HG03457 (cell line): ENCODE measurements at regions not wholly inside any gene's neighbourhood (a gene's known extent, or its start where the extent isn't known, plus 50 kb on each side); places are given as distances from the start of the nearest gene placed in this dataset.

ENCODE experiments used
- ATAC-seq: cut with Tn5 transposase; IDR thresholded peaks from one replicate; pipeline ENCODE4 v1.9.1; 2021; ENCODE audit warnings: moderate number of reproducible peaks; ENCODE audit not compliant: unreplicated experiment

DNA sequence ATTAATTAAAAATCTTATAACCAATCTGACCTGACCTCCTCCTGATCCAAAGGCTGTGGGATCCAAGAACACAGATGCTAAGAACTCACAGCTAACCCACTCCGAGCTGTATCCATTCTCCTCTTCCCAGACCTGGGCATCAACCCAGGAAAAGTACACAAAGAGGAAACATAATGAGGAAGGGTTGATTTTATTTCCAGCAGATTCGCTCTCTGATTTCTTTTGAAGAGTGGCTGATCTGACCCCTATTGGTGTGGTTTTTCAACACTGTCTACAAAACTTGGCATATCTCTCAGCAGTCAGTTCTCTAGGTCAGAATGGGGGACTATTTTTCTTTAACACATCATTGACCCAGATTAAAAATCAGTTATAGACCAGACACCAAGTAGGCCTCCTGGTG lies 201.9 kb upstream of the UBASH3B start:
- ATAC-seq, result no peak

DNA sequence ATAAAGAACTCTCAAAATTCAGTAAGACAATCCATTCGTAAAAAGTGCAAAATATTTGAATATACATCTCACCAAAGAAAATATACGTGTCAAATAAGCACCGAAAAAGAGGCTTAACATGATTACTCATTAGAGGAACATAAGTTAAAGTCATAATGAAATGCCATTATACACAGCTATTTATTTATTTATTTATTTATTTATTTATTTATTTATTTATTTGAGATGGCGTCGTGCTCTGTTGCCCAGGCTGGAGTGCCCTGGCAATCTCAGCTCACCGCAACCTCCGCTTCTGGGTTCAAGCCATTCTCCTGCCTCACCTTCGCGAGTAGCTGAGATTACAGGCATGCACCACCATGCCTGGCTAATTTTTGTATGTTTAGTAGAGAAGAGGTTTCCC lies 203.6 kb upstream of the UBASH3B start:
- ATAC-seq, result no peak

- ATAC-seq, result no peak
Measured at GRCh38 chr11:122441666-122442035, 213.9 kb upstream of the UBASH3B start.

DNA sequence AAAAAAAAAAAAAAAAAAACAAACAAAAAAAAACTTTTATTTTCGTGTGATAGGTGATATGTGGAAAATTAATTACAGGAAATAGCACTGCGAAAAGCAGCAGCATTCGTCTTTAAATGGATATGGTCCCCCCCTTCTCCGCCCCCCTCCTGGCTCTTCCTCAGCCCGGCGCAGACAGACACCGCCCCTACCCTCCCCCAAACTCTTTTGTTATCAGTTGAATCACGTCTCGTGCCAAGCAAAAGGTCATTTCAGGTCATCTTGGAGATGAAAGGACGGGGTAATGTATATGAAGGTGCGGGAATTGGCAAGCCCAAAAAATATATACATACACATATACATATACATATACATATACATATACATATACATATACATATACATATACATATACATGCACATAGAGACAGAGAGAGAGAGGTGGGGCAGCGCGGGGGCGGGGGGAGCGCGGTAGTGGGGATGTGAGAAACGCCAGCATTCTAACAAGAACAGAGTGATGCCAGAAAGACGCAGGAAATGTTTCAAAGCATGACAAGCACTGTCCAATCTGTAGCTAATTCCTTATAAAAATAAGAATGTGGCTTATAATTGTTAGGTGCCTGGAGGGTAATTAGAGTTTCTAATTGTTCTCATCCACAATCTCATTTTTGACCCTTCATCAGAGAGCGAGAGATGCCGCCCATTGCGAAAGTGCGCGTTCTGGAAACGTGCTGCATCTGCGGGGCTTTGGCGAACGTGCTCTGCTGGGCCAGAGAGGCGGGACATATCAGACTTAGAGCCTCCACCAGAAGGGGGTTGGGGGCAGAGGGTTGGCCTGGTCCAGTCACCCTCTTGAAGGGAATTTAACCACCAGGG lies 214.5 kb upstream of the UBASH3B start:
- no peak for ATAC-seq

- no peak for ATAC-seq
Measured at GRCh38 chr11:122439866-122440810, 215.4 kb upstream of the UBASH3B start.

- no peak for ATAC-seq
Measured at GRCh38 chr11:122436188-122436555, 219.3 kb upstream of the UBASH3B start.

- no peak for ATAC-seq
Measured at GRCh38 chr11:122435540-122436187, 219.9 kb upstream of the UBASH3B start.

GRCh38 chr11:122434786-122435185 lies 220.7 kb upstream of the UBASH3B start:
- ATAC-seq, result no peak

GRCh38 chr11:122430490-122430889 lies 225.0 kb upstream of the UBASH3B start:
- no peak for ATAC-seq

DNA sequence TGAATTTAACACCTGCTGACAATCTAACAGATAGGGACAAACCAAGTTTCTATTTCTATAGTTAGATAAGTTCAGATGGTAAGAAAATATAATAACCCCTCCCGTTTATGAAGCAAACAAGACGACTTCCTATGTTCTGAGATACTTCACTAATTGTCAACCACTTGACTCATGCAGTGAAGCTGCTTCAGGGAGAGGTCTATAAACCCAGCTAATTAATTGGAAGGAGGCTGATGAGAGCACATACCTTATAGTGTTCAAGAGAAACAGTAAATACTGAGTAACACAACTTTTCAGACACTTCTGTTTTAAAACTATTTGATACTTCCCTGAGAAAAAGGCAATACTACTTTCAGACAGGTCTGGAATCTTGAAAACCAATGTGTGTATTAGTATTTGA lies 229.4 kb upstream of the UBASH3B start:
- no peak for ATAC-seq

DNA sequence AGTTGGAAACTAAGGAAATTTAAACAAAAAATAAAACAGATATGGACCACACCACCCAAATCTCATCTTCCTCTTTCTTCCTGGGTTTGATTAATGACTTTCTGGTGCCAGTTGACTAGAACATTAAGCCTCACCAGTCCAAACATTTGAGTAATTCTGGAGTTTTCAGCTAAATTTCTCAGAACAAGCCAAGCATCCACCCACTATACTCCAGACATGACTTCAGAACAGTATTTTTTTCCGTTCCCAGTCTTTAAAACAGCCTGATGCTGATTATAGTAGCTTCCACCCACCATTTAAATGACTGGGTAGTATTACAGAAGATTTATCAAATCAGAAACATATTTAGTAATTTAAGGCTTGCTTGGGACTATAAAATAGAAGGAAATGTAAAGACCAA lies 230.9 kb upstream of the UBASH3B start:
- ATAC-seq, result no peak

GRCh38 chr11:122423886-122424285 lies 231.6 kb upstream of the UBASH3B start:
- no peak for ATAC-seq

- ATAC-seq, result no peak
Measured at GRCh38 chr11:122423273-122423672, 232.2 kb upstream of the UBASH3B start.

- ATAC-seq, result no peak
Measured at GRCh38 chr11:122422682-122423081, 232.8 kb upstream of the UBASH3B start.

DNA sequence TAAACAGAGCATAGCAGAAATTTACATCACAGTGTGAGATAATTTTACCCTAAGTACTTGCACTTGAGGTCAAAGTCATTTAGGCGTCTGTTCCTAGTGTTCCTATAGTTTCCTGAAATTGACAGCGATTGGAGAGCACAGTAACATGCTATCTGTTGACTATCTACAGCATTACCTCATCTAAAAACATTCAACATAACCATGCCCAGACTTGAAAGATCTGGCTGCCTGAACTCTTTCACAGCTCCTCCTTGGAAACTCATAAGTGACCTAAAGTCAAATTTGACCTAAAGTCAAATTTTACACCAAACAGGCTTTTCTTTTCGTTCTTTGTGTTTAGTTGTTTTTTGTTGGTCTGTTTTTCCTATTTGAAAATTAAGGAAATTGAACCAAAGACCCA lies 233.8 kb upstream of the UBASH3B start:
- ATAC-seq, result no peak

DNA sequence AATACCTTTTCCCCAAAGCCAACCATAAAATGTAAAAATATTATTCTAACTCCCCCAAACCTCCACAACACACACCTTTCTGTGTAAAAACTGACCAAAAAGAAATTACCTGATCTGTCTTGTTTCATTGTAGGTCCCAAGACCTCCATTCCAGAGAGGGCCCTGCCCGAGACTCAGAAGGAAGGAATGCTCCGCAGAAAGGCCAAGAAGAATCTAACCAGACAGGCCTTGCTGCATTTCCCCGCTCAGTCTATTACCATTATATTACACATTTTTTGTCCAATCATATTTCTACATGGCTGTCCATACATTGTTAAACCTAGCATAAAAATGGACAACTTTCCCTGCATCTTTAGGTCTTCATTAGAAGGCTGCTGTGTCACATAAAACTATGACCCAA lies 237.5 kb upstream of the UBASH3B start:
- no peak for ATAC-seq

DNA sequence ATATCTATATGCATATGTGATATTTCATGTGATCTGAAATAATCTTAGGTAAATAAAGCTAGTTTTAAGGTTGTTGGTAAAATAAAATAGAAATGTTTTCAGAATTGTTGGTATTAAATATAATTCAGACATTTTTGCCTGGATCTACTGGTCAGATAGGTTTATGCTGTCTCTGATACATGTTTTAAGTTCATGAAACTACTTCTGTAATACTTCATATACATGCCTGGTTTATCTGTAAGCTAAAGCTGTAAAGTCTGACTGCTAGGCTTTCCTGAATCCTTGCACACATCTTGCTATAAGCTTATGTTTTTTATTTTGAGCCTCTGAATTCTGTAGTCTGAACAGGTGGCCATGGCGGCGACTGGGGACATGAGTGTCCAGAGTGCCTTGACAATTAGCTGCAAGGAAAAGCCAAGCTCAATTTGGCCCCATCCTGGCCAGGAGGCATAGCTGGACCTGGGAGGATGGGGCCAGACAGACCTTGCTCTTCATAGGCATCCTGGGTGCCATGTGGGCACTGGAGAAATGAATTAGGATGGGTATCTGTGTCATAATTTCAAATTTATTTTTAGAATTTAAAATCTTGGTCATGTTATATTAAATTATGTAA lies 241.0 kb upstream of the UBASH3B start:
- ATAC-seq, result no peak

DNA sequence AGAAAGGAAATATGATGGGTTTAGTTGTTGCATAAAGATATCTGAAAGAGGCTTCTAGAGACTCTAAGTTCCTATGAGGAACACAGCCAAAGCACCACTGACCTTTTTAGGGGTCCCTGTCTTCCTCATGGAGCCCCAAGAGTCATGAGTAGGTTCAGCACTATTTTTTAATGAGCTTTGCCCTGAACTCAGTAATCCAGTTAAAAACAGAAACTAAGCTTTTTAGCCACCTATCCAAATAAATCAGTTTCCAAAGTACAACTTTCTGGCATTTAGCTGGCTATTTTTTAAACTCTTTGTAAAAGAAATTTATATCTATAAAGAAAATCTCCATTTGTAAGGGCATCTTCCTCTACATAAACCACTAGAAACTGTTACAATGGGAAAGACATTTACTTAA lies 241.8 kb upstream of the UBASH3B start:
- ATAC-seq, result no peak

DNA sequence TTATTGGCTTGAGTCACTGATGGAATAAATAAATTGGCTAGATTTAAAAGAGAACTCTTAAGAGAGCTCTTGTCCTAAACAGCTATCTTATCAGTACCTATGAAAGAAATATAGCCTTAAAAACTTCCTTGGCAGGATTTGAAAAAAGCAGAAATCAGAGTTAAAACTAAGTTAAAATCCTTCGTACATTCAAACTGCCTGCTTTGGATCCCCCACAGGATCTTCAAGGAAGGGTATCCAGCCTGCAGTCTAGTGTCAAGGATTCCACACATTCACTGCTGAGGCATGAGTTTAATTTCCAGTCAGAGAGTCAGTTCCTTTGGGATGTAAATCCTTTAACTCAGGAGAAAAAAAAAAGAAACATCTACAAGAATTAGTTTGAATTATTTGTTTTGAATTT lies 242.9 kb upstream of the UBASH3B start:
- no peak for ATAC-seq

DNA sequence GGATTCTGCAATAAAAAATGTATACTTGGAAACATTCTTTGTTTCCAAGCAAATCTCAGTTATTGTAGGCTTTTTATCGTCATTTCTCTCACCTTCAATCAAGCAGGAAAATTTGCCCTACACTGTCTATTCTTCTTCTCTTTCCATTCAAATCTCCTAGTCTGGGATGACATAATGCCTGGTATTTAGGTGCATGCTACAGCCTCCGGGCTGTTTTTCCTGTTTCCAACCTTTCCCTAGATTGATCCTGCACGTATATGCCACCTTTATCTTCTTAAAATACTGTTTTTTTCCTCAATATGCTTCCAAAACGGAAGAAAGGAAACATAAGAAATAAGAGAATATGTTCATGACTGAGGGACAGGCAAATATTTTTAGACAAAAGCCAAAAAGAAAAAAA lies 249.1 kb upstream of the UBASH3B start:
- no peak for ATAC-seq
